Type B pancreatic cell (in vitro differentiated cells): ENCODE measurements at regions not wholly inside any gene's neighbourhood (a gene's known extent, or its start where the extent isn't known, plus 50 kb on each side); places are given as distances from the start of the nearest gene placed in this dataset.
"Not testable (repeated sequence)": the region's sequence is repeated elsewhere in the genome, so short reads cannot be mapped to it uniquely, and the experiment has no call there.

Source experiments
- DNase-seq: peaks from one replicate; pipeline ENCODE4 v3.0.0; 2021; ENCODE audit warnings: mixed read lengths; ENCODE audit not compliant: unreplicated experiment; ENCODE audit errors: extremely low spot score
- H3K27ac Mint-ChIP-seq: 2 replicates; pipeline ENCODE4 v1.8.0; 2021; ENCODE audit warnings: mild to moderate bottlenecking, mixed read lengths
- H3K27me3 Mint-ChIP-seq: 2 replicates; pipeline ENCODE4 v1.8.0; 2021; ENCODE audit warnings: mixed read lengths
- H3K36me3 Mint-ChIP-seq: 2 replicates; pipeline ENCODE4 v1.8.0; 2021; ENCODE audit warnings: mixed read lengths
- H3K4me1 Mint-ChIP-seq: one replicate; pipeline ENCODE4 v1.8.0; 2021; ENCODE audit warnings: mixed read lengths; ENCODE audit not compliant: unreplicated experiment
- H3K4me3 Mint-ChIP-seq: 2 replicates; pipeline ENCODE4 v1.8.0; 2021; ENCODE audit warnings: mild to moderate bottlenecking, mixed read lengths
- H3K9me3 Mint-ChIP-seq: 2 replicates; pipeline ENCODE4 v1.8.0; 2021; ENCODE audit warnings: mixed read lengths
- TF ChIP-seq, protein P1 (sequence below): fragments of 200-600 bp; sonication (generic); conservative IDR thresholded peaks from 2 replicates; pipeline ENCODE4 v1.5.0; 2021; ENCODE audit warnings: antibody characterized with exemption, mild to moderate bottlenecking

- Mint-ChIP-seq H3K4me1 (peaks cover 5% of the 10 kb centered on the region), H3K9me3 (peaks cover 9% of the 10 kb centered on the region), H3K27me3 (no peaks in the 10 kb centered on the region), H3K36me3 (peaks cover 8% of the 10 kb centered on the region), H3K27ac (no peak overlapping the region), H3K4me3 (no peak overlapping the region)
- TF ChIP-seq, protein P1, sequence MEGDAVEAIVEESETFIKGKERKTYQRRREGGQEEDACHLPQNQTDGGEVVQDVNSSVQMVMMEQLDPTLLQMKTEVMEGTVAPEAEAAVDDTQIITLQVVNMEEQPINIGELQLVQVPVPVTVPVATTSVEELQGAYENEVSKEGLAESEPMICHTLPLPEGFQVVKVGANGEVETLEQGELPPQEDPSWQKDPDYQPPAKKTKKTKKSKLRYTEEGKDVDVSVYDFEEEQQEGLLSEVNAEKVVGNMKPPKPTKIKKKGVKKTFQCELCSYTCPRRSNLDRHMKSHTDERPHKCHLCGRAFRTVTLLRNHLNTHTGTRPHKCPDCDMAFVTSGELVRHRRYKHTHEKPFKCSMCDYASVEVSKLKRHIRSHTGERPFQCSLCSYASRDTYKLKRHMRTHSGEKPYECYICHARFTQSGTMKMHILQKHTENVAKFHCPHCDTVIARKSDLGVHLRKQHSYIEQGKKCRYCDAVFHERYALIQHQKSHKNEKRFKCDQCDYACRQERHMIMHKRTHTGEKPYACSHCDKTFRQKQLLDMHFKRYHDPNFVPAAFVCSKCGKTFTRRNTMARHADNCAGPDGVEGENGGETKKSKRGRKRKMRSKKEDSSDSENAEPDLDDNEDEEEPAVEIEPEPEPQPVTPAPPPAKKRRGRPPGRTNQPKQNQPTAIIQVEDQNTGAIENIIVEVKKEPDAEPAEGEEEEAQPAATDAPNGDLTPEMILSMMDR = no peak
- DNase-seq = no peak
Observed at GRCh38 chr5:167857321-167857720, 434.1 kb upstream of the WWC1 start.

GRCh38 chr5:167858186-167858855, 433.1 kb upstream of the WWC1 start:
- H3K36me3 Mint-ChIP-seq, H3K4me1 Mint-ChIP-seq, DNase-seq, H3K4me3 Mint-ChIP-seq, H3K27ac Mint-ChIP-seq, H3K9me3 Mint-ChIP-seq, H3K27me3 Mint-ChIP-seq: not testable (repeated sequence)

DNA sequence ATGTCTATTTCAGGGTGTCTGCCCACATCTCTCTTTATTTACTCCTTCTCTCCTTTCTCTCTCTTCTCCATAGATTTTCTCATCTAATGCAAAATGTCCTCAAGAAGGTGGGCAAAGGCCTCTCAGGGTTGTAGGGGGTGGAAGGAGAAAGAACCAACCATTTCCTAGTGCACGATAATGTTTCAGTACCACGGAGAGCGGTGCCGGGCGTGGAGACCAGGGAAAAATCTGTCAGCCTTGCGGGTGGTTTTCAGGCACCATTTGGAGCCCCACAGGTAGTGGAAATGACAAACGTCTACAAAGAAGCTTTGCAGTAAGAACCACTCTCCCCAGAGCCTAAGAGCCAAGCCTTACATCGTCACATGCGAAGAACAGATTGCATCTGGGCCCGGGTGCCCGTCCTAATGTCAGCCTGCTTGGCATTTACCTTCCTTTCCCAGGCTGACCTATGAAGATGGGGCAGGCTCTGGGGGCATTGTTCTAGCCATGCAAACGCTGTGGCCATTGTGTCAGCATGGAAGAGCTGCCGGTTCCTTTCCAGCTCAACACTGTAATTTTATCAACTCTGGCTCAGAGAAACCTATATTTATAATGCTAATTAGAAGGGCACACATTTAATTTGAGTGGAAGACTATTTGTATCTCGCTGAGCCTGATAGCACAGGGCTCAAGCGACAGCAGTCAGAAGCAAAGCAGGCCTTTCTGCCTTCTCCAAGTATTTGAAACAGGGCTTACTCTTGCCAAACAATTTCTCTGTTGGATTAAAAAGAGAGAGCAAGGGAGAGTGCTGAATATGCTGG, 430.1 kb upstream of the WWC1 start:
- no peak overlapping the region for H3K27ac Mint-ChIP-seq
- peaks cover 5% of the 10 kb centered on the region for H3K9me3 Mint-ChIP-seq
- H3K4me3 Mint-ChIP-seq = no peak overlapping the region
- peaks cover 4% of the 10 kb centered on the region for H3K36me3 Mint-ChIP-seq
- no peaks in the 10 kb centered on the region for H3K4me1 Mint-ChIP-seq
- no peaks in the 10 kb centered on the region for H3K27me3 Mint-ChIP-seq
- TF ChIP-seq, protein P1 = no peak
- no peak for DNase-seq

DNA sequence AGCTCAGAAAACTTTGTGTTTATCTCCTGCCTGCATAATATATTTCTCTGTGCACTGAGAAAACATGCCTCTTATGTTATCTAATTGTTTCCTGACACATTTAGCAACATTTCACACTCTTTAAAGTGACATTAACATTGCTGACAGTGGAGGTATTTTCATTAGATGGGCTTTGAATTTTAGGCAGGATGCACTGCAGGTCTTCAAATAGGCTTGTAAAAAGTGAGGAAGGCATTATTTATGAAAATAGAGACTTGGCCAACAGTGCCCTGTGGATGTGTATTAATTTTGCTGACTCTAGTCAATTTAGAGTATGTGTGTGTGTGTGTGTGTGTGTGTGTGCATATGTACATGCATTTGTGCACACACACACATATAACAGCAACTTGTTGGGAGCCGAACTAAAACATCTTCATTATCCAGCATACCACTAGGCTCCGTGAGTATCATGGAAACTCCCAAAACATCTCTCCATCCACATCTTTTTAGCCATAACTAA, 429.5 kb upstream of the WWC1 start:
- TF ChIP-seq, protein P1 = no peak
- Mint-ChIP-seq H3K4me1 (no peaks in the 10 kb centered on the region), H3K4me3 (no peak overlapping the region), H3K27ac (no peak overlapping the region), H3K36me3 (peaks cover 4% of the 10 kb centered on the region), H3K27me3 (no peaks in the 10 kb centered on the region), H3K9me3 (peaks cover 5% of the 10 kb centered on the region)
- DNase-seq = no peak

GRCh38 chr5:167863883-167864282, 427.6 kb upstream of the WWC1 start:
- H3K9me3 Mint-ChIP-seq = peaks cover 5% of the 10 kb centered on the region
- DNase-seq = no peak
- TF ChIP-seq, protein P1 = no peak
- no peaks in the 10 kb centered on the region for H3K27me3 Mint-ChIP-seq
- H3K27ac Mint-ChIP-seq = no peak overlapping the region
- no peak overlapping the region for H3K4me3 Mint-ChIP-seq
- no peaks in the 10 kb centered on the region for H3K4me1 Mint-ChIP-seq
- H3K36me3 Mint-ChIP-seq = peaks cover 4% of the 10 kb centered on the region

GRCh38 chr5:167864801-167865200, 426.6 kb upstream of the WWC1 start:
- H3K27me3 Mint-ChIP-seq = no peaks in the 10 kb centered on the region
- no peak overlapping the region for H3K27ac Mint-ChIP-seq
- H3K36me3 Mint-ChIP-seq = peaks cover 4% of the 10 kb centered on the region
- no peak for DNase-seq
- H3K4me1 Mint-ChIP-seq = no peaks in the 10 kb centered on the region
- no peak overlapping the region for H3K4me3 Mint-ChIP-seq
- H3K9me3 Mint-ChIP-seq = peaks cover 5% of the 10 kb centered on the region
- TF ChIP-seq, protein P1 = no peak
